ENCODE measurements at regions not wholly inside any gene's neighbourhood (a gene's known extent, or its start where the extent isn't known, plus 50 kb on each side); places are given as distances from the start of the nearest gene placed in this dataset.
A peak's percentile ranks its signal among the peaks of the same experiment; 100 is the strongest.

DNA sequence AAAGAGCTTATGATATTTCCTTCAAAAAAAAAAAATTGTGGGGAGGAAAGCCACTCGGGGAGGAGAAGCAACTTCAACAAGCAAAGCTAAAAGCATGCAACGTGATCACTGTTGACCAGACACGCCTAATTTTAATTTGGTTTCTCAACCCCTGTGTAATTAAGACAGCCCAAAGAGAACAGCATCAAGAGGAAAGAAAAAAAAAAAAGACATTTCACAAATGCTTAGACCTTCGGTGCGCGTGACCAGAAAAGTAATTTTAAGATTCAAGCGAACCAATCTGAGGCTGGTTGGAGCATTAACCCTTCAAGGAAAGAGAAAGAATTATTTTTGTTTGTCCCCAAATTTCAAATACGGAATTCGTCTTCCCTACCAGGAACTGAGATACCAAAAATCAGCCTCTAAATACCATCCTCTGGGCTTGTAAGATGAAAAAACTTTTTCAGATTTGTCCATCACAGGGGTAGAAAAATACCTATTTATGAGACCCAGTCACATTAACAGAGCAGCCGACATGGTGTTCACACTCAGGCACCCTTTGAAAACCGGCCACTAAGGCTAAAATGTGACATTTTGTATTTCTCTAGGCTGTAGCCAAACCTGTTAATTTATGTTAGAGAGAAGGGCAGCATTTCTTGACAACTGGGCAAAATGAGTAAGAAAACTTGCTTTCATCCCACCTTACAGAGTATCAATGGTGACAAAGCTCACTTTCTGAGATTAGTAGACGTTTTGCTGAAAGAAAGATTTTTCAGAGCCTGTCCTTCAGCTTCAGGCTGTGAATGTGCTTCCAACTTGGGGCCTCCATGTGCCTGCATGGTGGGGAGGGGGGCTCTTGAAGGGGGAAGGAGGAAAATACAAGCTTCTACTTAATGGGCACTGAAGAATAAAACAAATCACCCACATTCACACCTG is 179.9 kb upstream of the KLF14 start:
- POLR2A ChIA-PET = interaction anchor here (0.6 to 2.2 kb wide), 6 partner anchors 10 to 127 kb away, joined by 3 to 19 read pairs (median 4); no protein-coding TSS in a partner anchor
- peaks cover 5% of the 10 kb centered on the region for H3K36me3 ChIP-seq (ENCODE audit: control insufficient read depth, insufficient read depth, low read length)
- TF ChIP-seq CTCF (IDR thresholded peaks at IDR 0.05; ENCODE audit: insufficient read depth, low read depth, low read length) = no peak
- DNase-seq (ENCODE audit: low read depth) = no peak
- peak overlapping the region; percentile 16 for H3K4me3 ChIP-seq (ENCODE audit: low read depth, low read length)
- CTCF ChIA-PET = interaction anchor here (0.6 to 1.8 kb wide), 6 partner anchors 9 to 126 kb away, joined by 3 to 5 read pairs (median 4); no protein-coding TSS in a partner anchor
- H3K27me3 ChIP-seq (ENCODE audit: control insufficient read depth, insufficient read depth, low read length) = no peaks in the 10 kb centered on the region

- DNase-seq (ENCODE audit: low read depth) = no peak
- ChIA-PET POLR2A (interaction anchor here (0.5 to 0.6 kb wide), 2 partner anchors 14 to 114 kb away, joined by 3 to 5 read pairs; no protein-coding TSS in a partner anchor), CTCF (interaction anchor here (0.6 to 1.8 kb wide), 7 partner anchors 9 to 303 kb away, joined by 3 to 5 read pairs (median 3); no protein-coding TSS in a partner anchor)
- Histone ChIP-seq H3K36me3 (ENCODE audit: control insufficient read depth, insufficient read depth, low read length) (no peaks in the 10 kb centered on the region; the same call in 1 of the 2 replicates), H3K4me3 (ENCODE audit: low read depth, low read length) (no peak overlapping the region), H3K27me3 (ENCODE audit: control insufficient read depth, insufficient read depth, low read length) (no peaks in the 10 kb centered on the region)
- TF ChIP-seq CTCF (IDR thresholded peaks at IDR 0.05; ENCODE audit: insufficient read depth, low read depth, low read length) = no peak
These were observed 180.7 kb upstream of the KLF14 start for GRCh38 chr7:130914554-130915294.

DNA sequence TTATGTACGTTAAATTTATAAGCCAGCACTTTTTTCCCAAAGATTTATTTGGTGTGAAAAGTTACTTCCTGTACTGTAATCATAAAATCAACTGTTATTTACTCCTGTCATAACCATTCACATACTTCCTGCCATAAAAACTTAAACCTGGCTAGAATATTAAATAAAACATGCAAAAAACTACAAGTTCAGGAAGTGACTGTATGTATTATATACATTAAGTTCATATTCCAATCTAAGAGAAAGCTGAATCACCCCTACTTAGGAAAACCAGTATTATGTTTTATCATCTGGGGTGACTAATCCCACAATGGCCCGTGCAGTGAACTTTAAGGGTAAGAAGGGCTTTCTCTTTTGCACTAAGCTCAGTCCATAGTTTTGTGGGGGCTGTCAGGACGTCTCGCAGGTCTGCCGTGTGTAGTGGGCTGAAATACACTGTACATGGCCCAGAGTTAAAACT is 183.7 kb upstream of the KLF14 start:
- POLR2A ChIA-PET = no interaction called here
- Histone ChIP-seq H3K36me3 (ENCODE audit: control insufficient read depth, insufficient read depth, low read length) (no peaks in the 10 kb centered on the region; the same call in 1 of the 2 replicates), H3K4me3 (ENCODE audit: low read depth, low read length) (no peak overlapping the region), H3K27me3 (ENCODE audit: control insufficient read depth, insufficient read depth, low read length) (no peaks in the 10 kb centered on the region)
- CTCF ChIA-PET = interaction anchor here (1.3 to 2.7 kb wide), 2 partner anchors 21 to 35 kb away, joined by 4 to 8 read pairs; no protein-coding TSS in a partner anchor
- DNase-seq (ENCODE audit: low read depth) = no peak
- TF ChIP-seq CTCF (IDR thresholded peaks at IDR 0.05; ENCODE audit: insufficient read depth, low read depth, low read length) = no peak

- no peak for DNase-seq (ENCODE audit: low read depth)
- ChIA-PET POLR2A (no interaction called here), CTCF (interaction anchor here (1.0 to 2.7 kb wide), 3 partner anchors 21 to 42 kb away, joined by 3 to 8 read pairs (median 4); no protein-coding TSS in a partner anchor)
- Histone ChIP-seq H3K4me3 (ENCODE audit: low read depth, low read length) (no peak overlapping the region), H3K36me3 (ENCODE audit: control insufficient read depth, insufficient read depth, low read length) (no peaks in the 10 kb centered on the region; the same call in 1 of the 2 replicates), H3K27me3 (ENCODE audit: control insufficient read depth, insufficient read depth, low read length) (no peaks in the 10 kb centered on the region)
- no peak for TF ChIP-seq CTCF (IDR thresholded peaks at IDR 0.05; ENCODE audit: insufficient read depth, low read depth, low read length)
These were observed 184.4 kb upstream of the KLF14 start for GRCh38 chr7:130918129-130919052.

Data from BJ (cell line).